ENCODE measurements at regions not wholly inside any gene's neighbourhood (a gene's known extent, or its start where the extent isn't known, plus 50 kb on each side); places are given as distances from the start of the nearest gene placed in this dataset.

- Histone ChIP-seq H3K79me2 (ENCODE audit: control insufficient read depth in 1 of 2, insufficient read depth in 2 of 2, low read length in 2 of 2) (no peaks in the 10 kb centered on the region), H3K4me2 (ENCODE audit: insufficient read depth in 1 of 2, low read depth in 2 of 2, low read length in 2 of 2) (no peak overlapping the region), H2BK20ac (ENCODE audit: low read length) (no peak overlapping the region), H3K79me1 (ENCODE audit: low read depth, low read length) (no peaks in the 10 kb centered on the region), H3K9ac (replicated peaks in 1 of 4; ENCODE audit: extremely low read depth in 1 of 4, low read depth in 3 of 4, low read length in 3 of 4) (no peak overlapping the region), H4K5ac (ENCODE audit: insufficient read length, low read depth, low read length) (no peak overlapping the region), H4K91ac (replicated peaks; ENCODE audit: insufficient read length, low read length) (no peak overlapping the region), H3K4me3 (ENCODE audit: extremely low read depth in 1 of 4, insufficient read depth in 2 of 4, low read depth in 3 of 4, low read length in 4 of 4) (no peak overlapping the region), H2AK5ac (ENCODE audit: low read depth, low read length) (no peak overlapping the region), H4K20me1 (replicated peaks in 1 of 2; ENCODE audit: control insufficient read depth in 1 of 2, insufficient read depth in 2 of 2, low read length in 2 of 2) (peaks cover 0 to 4% of the 10 kb centered on the region in 2 experiments), H2AFZ (ENCODE audit: low read length) (no peak overlapping the region), H2BK120ac (replicated peaks; ENCODE audit: low read depth, low read length) (no peak overlapping the region), H2BK5ac (ENCODE audit: low read depth, low read length) (no peak overlapping the region), H3K23ac (ENCODE audit: insufficient read length) (no peak overlapping the region), H4K8ac (ENCODE audit: extremely low read depth, insufficient read depth, low read length) (no peak overlapping the region), H3K14ac (ENCODE audit: insufficient read length) (no peak overlapping the region), H3K4ac (replicated peaks; ENCODE audit: insufficient read length, low read depth, low read length) (no peak overlapping the region), H3K36me3 (ENCODE audit: control insufficient read depth in 2 of 4, insufficient read depth in 4 of 4, low read length in 3 of 4) (no peaks in the 10 kb centered on the region), H2BK12ac (ENCODE audit: low read depth, low read length) (no peak overlapping the region), H3K9me3 (ENCODE audit: insufficient read depth in 2 of 2, low read depth in 1 of 2, low read length in 1 of 2) (no peaks in the 10 kb centered on the region), H3K27me3 (replicated peaks in 1 of 4; ENCODE audit: control insufficient read depth in 3 of 4, extremely low read depth in 1 of 4, insufficient read depth in 3 of 4, low read length in 3 of 4) (no peaks in the 10 kb centered on the region), H3K27ac (ENCODE audit: low read depth, low read length) (no peak overlapping the region), H3K4me1 (replicated peaks in 1 of 4; ENCODE audit: control insufficient read depth in 3 of 4, insufficient read depth in 4 of 4, low read length in 3 of 4) (no peaks in the 10 kb centered on the region), H3K56ac (replicated peaks; ENCODE audit: insufficient read length, low read depth, low read length) (no peak overlapping the region), H3K18ac (ENCODE audit: extremely low read depth, low read length) (no peak overlapping the region), H2BK15ac (ENCODE audit: low read length) (no peak overlapping the region), H3K23me2 (ENCODE audit: low read depth, low read length) (no peaks in the 10 kb centered on the region)
- TF ChIP-seq GTF2F1 (IDR thresholded peaks at IDR 0.05; ENCODE audit: borderline replicate concordance, low read depth, low read length) (no peak), POLR2AphosphoS5 (IDR thresholded peaks at IDR 0.05; ENCODE audit: low read depth, low read length) (no peak)
- FAIRE-seq, result no peak
- ChIA-PET CTCF (ENCODE audit: partially characterized antibody) (interaction anchor here (1.1 kb wide), 1 partner anchor 34 kb away, joined by 3 read pairs; no protein-coding TSS in a partner anchor), POLR2A (ENCODE audit: partially characterized antibody) (no interaction called here)
- DNase-seq (ENCODE audit: low read depth in 1 of 2, low spot score in 2 of 2), result no peak
- 95% methylated on average over 18 of the region's 19 CpGs; no CpG with 5 or more reads in 1 of the 2 experiments for WGBS, 2 experiments (ENCODE audit: extremely low coverage in 1 of 2, insufficient coverage in 1 of 2, insufficient read length in 1 of 2, insufficient replicate concordance in 2 of 2, low coverage in 1 of 2, low lambda C conversion rate in 2 of 2, missing lambda C conversion rate in 1 of 2)
Measured at GRCh38 chr2:2731816-2732284, 400.8 kb upstream of the MYT1L start.

Measured in H1 (cell line).